Erythroblast (primary cell): ENCODE measurements at regions not wholly inside any gene's neighbourhood (a gene's known extent, or its start where the extent isn't known, plus 50 kb on each side); places are given as distances from the start of the nearest gene placed in this dataset.

Source experiments
- GATA1 ChIP-seq: IDR thresholded peaks from 2 replicates; pipeline ENCODE4 v1.6.1; 2011; ENCODE audit warnings: low read depth, mild to moderate bottlenecking, control low read depth, low read length, moderate library complexity
- POLR2A ChIP-seq: IDR thresholded peaks from 2 replicates; pipeline ENCODE4 v1.6.1; 2011; ENCODE audit warnings: mild to moderate bottlenecking, low read length

DNA sequence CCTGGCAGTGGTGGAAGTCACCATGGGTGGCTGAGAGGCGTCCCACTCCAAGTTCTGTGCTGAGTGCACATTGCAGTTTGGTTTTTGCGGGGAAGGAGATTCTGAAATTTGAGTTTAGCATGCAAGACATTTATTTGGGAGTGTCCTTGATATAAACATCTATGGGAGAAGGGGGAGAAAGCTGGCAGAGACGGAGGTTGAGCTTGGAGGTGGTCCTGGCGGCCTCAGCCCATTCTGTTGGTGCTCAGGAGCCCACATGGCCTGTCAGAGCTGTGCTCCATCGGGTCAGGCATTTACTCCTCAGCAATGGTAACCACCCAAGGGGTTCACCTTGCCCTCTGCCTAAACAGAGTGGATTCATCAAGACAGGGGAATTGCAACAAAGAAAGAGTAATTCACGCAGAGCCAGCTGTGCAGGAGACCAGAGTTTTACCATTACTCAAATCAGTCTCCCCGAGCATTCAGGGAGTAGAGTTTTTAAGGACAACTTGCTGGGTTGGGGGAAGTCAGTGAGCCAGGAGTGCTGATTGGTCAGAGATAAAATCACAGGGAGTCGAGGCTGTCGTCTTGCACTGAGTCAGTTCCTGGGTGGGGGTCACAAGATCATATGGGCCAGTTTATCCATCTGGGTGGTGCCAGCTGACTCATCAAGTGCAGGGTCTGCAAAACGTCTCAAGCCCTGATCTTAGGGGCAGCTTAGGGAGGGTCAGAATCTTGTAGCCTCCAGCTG lies 323.3 kb upstream of the TMEM132C start:
- TF ChIP-seq POLR2A = no peak
- TF ChIP-seq GATA1 = no peak
